Spleen (tissue), 11 donors: ENCODE measurements at regions not wholly inside any gene's neighbourhood (a gene's known extent, or its start where the extent isn't known, plus 50 kb on each side); places are given as distances from the start of the nearest gene placed in this dataset.

Experiments used
- DNase-seq: peaks from one replicate; pipeline ENCODE4 v3.0.0-alpha.2; 2020
- H3K27ac ChIP-seq, 8 donors: fragments of 200-600 bp; sonication (generic) in 7 of 8; 1 replicate in 4 of 8; 2 replicates in 4 of 8; pipeline versions ENCODE4 v1.5.0 to v1.8.0; 2016 to 2021; ENCODE audit warnings: inconsistent platforms in 4 of 8, mild to moderate bottlenecking in 4 of 8, moderate library complexity in 1 of 8
- H3K27me3 ChIP-seq, 7 donors: fragments of 200-600 bp; sonication (generic) in 6 of 7; replicated peaks in 1 of 7; 1 replicate in 4 of 7; 2 replicates in 3 of 7; pipeline versions ENCODE4 v1.5.0 to v1.8.0; 2016 to 2021; ENCODE audit warnings: inconsistent platforms in 3 of 7, mild to moderate bottlenecking in 1 of 7
- H3K36me3 ChIP-seq, 6 donors: fragments of 200-600 bp; sonication (generic) in 5 of 6; 1 replicate in 4 of 6; 2 replicates in 2 of 6; pipeline versions ENCODE4 v1.5.0 to v1.8.0; 2016 to 2021; ENCODE audit warnings: inconsistent platforms in 2 of 6
- H3K4me1 ChIP-seq, 6 donors: fragments of 200-600 bp; sonication (generic) in 5 of 6; 1 replicate in 3 of 6; 2 replicates in 3 of 6; pipeline versions ENCODE4 v1.5.0 to v1.8.0; 2016 to 2021; ENCODE audit warnings: inconsistent platforms in 3 of 6
- H3K4me3 ChIP-seq, 8 donors: fragments of 200-600 bp; sonication (generic) in 7 of 8; 1 replicate in 4 of 8; 2 replicates in 4 of 8; pipeline versions ENCODE4 v1.5.0 to v1.8.0; 2016 to 2021; ENCODE audit warnings: inconsistent platforms in 4 of 8, mild to moderate bottlenecking in 4 of 8, moderate library complexity in 2 of 8
- H3K9me3 ChIP-seq, 8 donors: fragments of 200-600 bp; sonication (generic) in 7 of 8; 1 replicate in 4 of 8; 2 replicates in 4 of 8; pipeline versions ENCODE4 v1.5.0 to v1.8.0; 2016 to 2021; ENCODE audit warnings: inconsistent platforms in 4 of 8
- POLR2A ChIP-seq, 3 donors: fragments of 450-650 bp; IDR thresholded peaks; one replicate each; pipeline ENCODE4 v1.5.1; 2017; ENCODE audit warnings: antibody characterized with exemption in 3 of 3, mild to moderate bottlenecking in 1 of 3
- POLR2AphosphoS5 ChIP-seq, 3 donors: sonication (generic); formaldehyde crosslinking; IDR thresholded peaks; one replicate each; pipeline ENCODE4 v1.5.1; 2017; ENCODE audit warnings: antibody characterized with exemption in 3 of 3
- WGBS, 5 donors: extraction: QIAGEN DNeasy Blood & Tissue Kit in 3 of 5; methylation state at CpG; one replicate each; pipeline versions ENCODE4 v1.1.5 to v1.1.7; 2013 to 2018; 5-methylcytosine and 5-hydroxymethylcytosine counted together
- intact Hi-C: fragments of 100-400 bp; cut with DNase I; formaldehyde crosslinking; loops from one replicate; pipeline ENCODE4 v1.15.0; 2023; ENCODE audit warnings: low total_unique reads
- TF ChIP-seq, protein P1 (sequence below), 11 experiments: fragments of 200-600 bp in 7 of 11; fragments of 450-650 bp in 4 of 11; sonication (generic) in 4 of 11; IDR thresholded peaks in 8 of 11; conservative IDR thresholded peaks in 3 of 11; 1 replicate in 7 of 11; 2 replicates in 4 of 11; pipeline versions ENCODE4 v1.4.0 to v1.8.0; 2016 to 2021; ENCODE audit warnings: antibody characterized with exemption in 11 of 11, inconsistent platforms in 4 of 11, mild to moderate bottlenecking in 1 of 11
- donor health status: healthy with polysubstance abuse.
- donor health status: DM: no; HTN: no; CAD: no; lungs with moderate emphysema.
- donor health status: DM: no; HTN: no; CAD: no.
- donor health status: Bipolar disorder and iron deficiency.
- donor health status: healthy.
- donor health status: DM: no; HTN: no; CAD: no.
- donor health status: DM: yes; HTN: yes; CAD: no.

DNA sequence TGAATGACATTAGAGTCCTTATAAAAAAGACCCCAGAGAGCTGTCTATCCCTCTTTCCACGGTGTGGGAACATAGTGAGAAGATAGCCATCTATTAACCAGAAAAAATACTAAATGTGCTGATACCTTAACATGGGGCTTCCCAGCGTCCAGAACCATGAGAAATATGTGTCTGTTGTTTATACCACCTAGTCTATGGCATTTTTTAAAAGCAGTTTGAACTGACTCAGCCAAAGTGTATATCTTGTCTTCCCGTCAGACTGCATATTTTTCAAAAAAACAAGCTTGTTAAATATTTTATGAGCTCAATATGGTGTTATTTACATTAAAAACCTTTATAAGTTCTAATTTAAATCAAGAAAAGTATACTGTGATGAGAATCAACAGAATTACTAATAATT is 255.3 kb downstream of the HGF start:
- Histone ChIP-seq H3K4me1 (no peaks in the 10 kb centered on the region), H3K27me3 (no peaks in the 10 kb centered on the region), H3K36me3 (no peaks in the 10 kb centered on the region), H3K27ac (no peak overlapping the region), H3K4me3 (no peak overlapping the region), H3K9me3 (peaks cover 0 to 8% (median 0%) of the 10 kb centered on the region in 8 donors)
- no peak for DNase-seq
- WGBS, 5 donors = 61 to 84% (median 73%) methylated on average over 3 of the region's 3 CpGs
- intact Hi-C loops = no loop called here
- TF ChIP-seq, protein P1, sequence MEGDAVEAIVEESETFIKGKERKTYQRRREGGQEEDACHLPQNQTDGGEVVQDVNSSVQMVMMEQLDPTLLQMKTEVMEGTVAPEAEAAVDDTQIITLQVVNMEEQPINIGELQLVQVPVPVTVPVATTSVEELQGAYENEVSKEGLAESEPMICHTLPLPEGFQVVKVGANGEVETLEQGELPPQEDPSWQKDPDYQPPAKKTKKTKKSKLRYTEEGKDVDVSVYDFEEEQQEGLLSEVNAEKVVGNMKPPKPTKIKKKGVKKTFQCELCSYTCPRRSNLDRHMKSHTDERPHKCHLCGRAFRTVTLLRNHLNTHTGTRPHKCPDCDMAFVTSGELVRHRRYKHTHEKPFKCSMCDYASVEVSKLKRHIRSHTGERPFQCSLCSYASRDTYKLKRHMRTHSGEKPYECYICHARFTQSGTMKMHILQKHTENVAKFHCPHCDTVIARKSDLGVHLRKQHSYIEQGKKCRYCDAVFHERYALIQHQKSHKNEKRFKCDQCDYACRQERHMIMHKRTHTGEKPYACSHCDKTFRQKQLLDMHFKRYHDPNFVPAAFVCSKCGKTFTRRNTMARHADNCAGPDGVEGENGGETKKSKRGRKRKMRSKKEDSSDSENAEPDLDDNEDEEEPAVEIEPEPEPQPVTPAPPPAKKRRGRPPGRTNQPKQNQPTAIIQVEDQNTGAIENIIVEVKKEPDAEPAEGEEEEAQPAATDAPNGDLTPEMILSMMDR (IDR thresholded peaks at IDR 0.05 in 8 of 11, conservative IDR thresholded peaks at IDR 0.05 in 3 of 11) = no peak
- TF ChIP-seq POLR2A (IDR thresholded peaks at IDR 0.05) (no peak), POLR2AphosphoS5 (IDR thresholded peaks at IDR 0.05) (no peak)

DNA sequence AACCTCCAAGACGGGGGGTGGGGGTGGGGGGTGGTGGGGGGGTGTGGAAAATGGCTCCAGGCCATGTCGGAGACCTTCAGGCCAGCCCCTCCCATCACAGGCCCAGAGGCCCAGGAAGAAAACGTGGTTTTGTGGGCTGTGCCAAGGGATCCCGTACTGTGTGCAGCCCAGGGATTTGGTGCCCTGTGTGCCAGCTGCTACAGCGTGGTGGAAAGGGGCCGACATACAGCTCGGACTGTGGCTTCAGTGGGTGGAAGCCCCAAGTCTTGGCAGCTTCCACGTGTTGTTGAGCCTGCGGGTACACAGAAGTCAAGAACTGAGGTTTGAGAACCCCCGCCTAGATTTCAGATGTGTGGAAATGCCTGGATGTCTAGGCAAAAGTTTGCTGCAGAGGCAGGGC is 259.7 kb downstream of the HGF start:
- WGBS, 5 donors = 76 to 91% (median 85%) methylated on average over 9 to 10 of the region's 10 CpGs
- Histone ChIP-seq H3K9me3 (peaks cover 0 to 8% (median 0%) of the 10 kb centered on the region in 8 donors), H3K27ac (no peak overlapping the region), H3K4me3 (no peak overlapping the region), H3K27me3 (no peaks in the 10 kb centered on the region), H3K4me1 (no peaks in the 10 kb centered on the region), H3K36me3 (no peaks in the 10 kb centered on the region)
- intact Hi-C loops = no loop called here
- no peak for TF ChIP-seq POLR2AphosphoS5 (IDR thresholded peaks at IDR 0.05)
- TF ChIP-seq, protein P1 (IDR thresholded peaks at IDR 0.05 in 8 of 11, conservative IDR thresholded peaks at IDR 0.05 in 3 of 11) = no peak
- TF ChIP-seq POLR2A (IDR thresholded peaks at IDR 0.05) = no peak
- DNase-seq = peak; percentile 51

DNA sequence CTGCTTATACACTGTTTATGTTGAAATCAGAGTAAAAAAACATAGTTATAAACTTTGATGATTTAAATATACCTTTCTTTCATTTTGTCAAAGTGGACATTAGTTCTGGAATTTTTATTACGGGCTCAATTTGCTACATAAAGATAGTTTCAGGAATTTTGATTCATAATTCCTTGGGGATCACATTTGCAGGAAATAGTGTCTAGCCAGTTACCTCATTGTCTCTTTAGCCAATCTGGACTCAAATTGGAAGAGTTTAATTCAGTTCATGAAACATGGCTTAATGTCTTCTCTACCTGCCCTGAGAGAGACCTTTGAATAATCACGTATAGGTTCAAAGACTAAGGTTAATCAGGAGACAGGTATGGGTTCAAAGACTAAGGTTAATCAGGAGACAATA is 262.6 kb downstream of the HGF start:
- 81 to 88% (median 86%) methylated on average over 2 of the region's 2 CpGs for WGBS, 5 donors
- intact Hi-C loops = no loop called here
- Histone ChIP-seq H3K36me3 (no peaks in the 10 kb centered on the region), H3K27ac (no peak overlapping the region), H3K27me3 (no peaks in the 10 kb centered on the region), H3K4me1 (no peaks in the 10 kb centered on the region), H3K9me3 (no peaks in the 10 kb centered on the region), H3K4me3 (no peak overlapping the region)
- no peak for TF ChIP-seq POLR2A (IDR thresholded peaks at IDR 0.05)
- TF ChIP-seq POLR2AphosphoS5 (IDR thresholded peaks at IDR 0.05) = no peak
- TF ChIP-seq, protein P1 (IDR thresholded peaks at IDR 0.05 in 8 of 11, conservative IDR thresholded peaks at IDR 0.05 in 3 of 11) = no peak
- DNase-seq = no peak

DNA sequence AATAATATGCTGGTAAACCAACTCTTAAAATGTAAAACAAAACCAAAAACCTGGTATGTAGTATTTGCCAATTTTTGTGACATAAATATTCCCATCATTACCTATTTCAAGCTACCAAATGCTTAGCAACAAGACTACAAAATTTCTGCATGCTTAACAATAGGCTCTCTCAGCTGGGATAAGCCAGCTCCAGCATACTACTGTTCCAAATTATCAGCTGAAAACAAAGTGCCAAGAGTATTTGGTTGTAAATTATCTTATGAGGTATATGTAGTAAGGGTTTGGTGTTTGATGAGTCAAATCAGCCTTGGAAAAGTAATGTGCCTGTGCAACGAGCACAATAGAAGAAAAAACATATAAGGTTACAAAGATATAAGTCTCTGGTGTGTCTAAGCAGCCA is 263.2 kb downstream of the HGF start:
- 59 to 67% (median 63%) methylated on average over 1 of the region's 1 CpG for WGBS, 5 donors
- intact Hi-C loops = no loop called here
- no peaks in the 10 kb centered on the region for H3K9me3 ChIP-seq
- no peak for DNase-seq
- no peaks in the 10 kb centered on the region for H3K27me3 ChIP-seq
- no peaks in the 10 kb centered on the region for H3K4me1 ChIP-seq
- no peak overlapping the region for H3K27ac ChIP-seq
- H3K36me3 ChIP-seq = no peaks in the 10 kb centered on the region
- TF ChIP-seq POLR2AphosphoS5 (IDR thresholded peaks at IDR 0.05) = no peak
- TF ChIP-seq, protein P1 (IDR thresholded peaks at IDR 0.05 in 8 of 11, conservative IDR thresholded peaks at IDR 0.05 in 3 of 11) = no peak
- TF ChIP-seq POLR2A (IDR thresholded peaks at IDR 0.05) = no peak
- no peak overlapping the region for H3K4me3 ChIP-seq
